ENCODE measurements at regions not wholly inside any gene's neighbourhood (a gene's known extent, or its start where the extent isn't known, plus 50 kb on each side); places are given as distances from the start of the nearest gene placed in this dataset.

DNA sequence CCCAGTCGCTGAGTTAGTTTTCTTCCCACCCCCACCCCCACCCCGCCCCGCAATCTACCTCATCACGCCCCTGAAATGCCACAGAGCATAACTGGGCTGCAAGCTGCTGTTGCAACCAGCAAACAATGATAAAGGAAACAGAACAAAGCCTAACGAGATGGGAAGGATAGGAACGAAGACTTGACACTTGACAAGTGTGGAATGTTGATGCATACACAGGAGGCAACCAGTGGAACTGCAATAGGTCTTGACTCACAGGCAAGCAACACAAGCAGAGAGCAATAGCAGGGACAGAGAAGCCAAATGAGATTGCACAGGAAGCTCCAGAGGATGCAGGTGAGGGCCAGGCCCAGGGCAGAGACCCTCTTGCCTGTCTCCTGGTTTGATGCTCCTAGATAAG lies 225.9 kb downstream of the IGSF11 start:
- TF ChIP-seq, protein P1, sequence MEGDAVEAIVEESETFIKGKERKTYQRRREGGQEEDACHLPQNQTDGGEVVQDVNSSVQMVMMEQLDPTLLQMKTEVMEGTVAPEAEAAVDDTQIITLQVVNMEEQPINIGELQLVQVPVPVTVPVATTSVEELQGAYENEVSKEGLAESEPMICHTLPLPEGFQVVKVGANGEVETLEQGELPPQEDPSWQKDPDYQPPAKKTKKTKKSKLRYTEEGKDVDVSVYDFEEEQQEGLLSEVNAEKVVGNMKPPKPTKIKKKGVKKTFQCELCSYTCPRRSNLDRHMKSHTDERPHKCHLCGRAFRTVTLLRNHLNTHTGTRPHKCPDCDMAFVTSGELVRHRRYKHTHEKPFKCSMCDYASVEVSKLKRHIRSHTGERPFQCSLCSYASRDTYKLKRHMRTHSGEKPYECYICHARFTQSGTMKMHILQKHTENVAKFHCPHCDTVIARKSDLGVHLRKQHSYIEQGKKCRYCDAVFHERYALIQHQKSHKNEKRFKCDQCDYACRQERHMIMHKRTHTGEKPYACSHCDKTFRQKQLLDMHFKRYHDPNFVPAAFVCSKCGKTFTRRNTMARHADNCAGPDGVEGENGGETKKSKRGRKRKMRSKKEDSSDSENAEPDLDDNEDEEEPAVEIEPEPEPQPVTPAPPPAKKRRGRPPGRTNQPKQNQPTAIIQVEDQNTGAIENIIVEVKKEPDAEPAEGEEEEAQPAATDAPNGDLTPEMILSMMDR (IDR thresholded peaks at IDR 0.05; ENCODE audit: low read depth, low read length): no peak
- H3K9me3 ChIP-seq (ENCODE audit: control insufficient read depth, insufficient read depth, low read length): no peaks in the 10 kb centered on the region
- ChIA-PET CTCF (interaction anchor here (0.6 kb wide), 1 partner anchor 1431 kb away, joined by 3 read pairs; no protein-coding TSS in a partner anchor), POLR2A (no interaction called here)
- no peaks in the 10 kb centered on the region for H3K27me3 ChIP-seq (ENCODE audit: control insufficient read depth, insufficient read depth, low read length)
- H3K27ac ChIP-seq (ENCODE audit: low read depth, low read length): no peak overlapping the region
- H3K4me3 ChIP-seq (ENCODE audit: low read depth, low read length): no peak overlapping the region
- no peak for DNase-seq (ENCODE audit: low read depth, low spot score)

DNA sequence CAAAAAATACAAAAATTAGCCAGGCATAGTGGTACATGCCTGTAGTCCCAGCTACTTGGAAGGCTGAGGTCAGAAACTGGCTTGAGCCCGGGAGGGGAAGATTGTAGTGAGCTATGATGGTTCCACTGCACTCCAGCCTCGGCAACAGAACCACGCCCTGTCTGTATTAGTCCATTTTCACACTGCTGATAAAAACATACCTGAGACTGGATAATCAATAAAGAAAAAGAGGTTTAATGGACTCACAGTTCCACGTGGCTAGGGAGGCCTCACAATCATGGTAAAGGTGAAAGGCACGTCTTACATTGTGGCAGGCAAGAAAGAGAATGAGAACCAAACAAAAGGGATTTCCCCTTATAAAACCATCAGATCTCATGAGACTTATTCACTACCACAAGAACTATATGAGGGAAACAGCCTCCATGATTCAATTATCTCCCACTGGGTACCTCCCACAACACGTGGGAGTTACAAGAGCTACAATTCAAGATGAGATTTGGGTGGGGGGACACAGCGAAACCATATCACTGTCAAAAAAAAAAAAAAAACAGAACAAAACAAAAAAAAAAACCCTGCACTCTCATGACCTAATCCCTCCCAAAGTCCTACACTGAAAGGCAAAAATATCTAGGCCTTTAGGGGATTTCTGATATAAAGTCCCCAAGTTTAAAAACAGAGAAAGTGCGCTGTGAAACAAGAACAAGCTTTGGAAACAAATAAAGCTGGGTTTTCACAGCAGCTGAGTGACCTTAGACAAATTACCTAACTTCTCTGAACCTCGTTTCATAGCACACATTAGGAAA lies 224.7 kb downstream of the IGSF11 start:
- no peak for DNase-seq (ENCODE audit: low read depth, low spot score)
- H3K9me3 ChIP-seq (ENCODE audit: control insufficient read depth, insufficient read depth, low read length): no peaks in the 10 kb centered on the region
- CTCF ChIA-PET: no interaction called here
- no peak overlapping the region for H3K27ac ChIP-seq (ENCODE audit: low read depth, low read length)
- H3K4me3 ChIP-seq (ENCODE audit: low read depth, low read length): no peak overlapping the region
- TF ChIP-seq, protein P1 (IDR thresholded peaks at IDR 0.05; ENCODE audit: low read depth, low read length): no peak
- no peaks in the 10 kb centered on the region for H3K27me3 ChIP-seq (ENCODE audit: control insufficient read depth, insufficient read depth, low read length)
- POLR2A ChIA-PET: no interaction called here

GRCh38 chr3:118810499-118811035 lies 224.1 kb downstream of the IGSF11 start:
- DNase-seq (ENCODE audit: low read depth, low spot score): no peak
- CTCF ChIA-PET: no interaction called here

GRCh38 chr3:118811236-118811732 lies 223.4 kb downstream of the IGSF11 start:
- H3K27me3 ChIP-seq (ENCODE audit: control insufficient read depth, insufficient read depth, low read length): no peaks in the 10 kb centered on the region
- ChIA-PET POLR2A (no interaction called here), CTCF (no interaction called here)
- no peak overlapping the region for H3K4me3 ChIP-seq (ENCODE audit: low read depth, low read length)
- no peaks in the 10 kb centered on the region for H3K9me3 ChIP-seq (ENCODE audit: control insufficient read depth, insufficient read depth, low read length)
- TF ChIP-seq, protein P1 (IDR thresholded peaks at IDR 0.05; ENCODE audit: low read depth, low read length): no peak
- DNase-seq (ENCODE audit: low read depth, low spot score): no peak
- H3K27ac ChIP-seq (ENCODE audit: low read depth, low read length): no peak overlapping the region

More at GRCh38 chr3:118810499-118811035, 224.1 kb downstream of the IGSF11 start:
- Histone ChIP-seq H3K27ac (ENCODE audit: low read depth, low read length) (no peak overlapping the region), H3K4me3 (ENCODE audit: low read depth, low read length) (no peak overlapping the region), H3K27me3 (ENCODE audit: control insufficient read depth, insufficient read depth, low read length) (no peaks in the 10 kb centered on the region), H3K9me3 (ENCODE audit: control insufficient read depth, insufficient read depth, low read length) (no peaks in the 10 kb centered on the region)
- POLR2A ChIA-PET: no interaction called here
- TF ChIP-seq, protein P1 (IDR thresholded peaks at IDR 0.05; ENCODE audit: low read depth, low read length): no peak

DNA sequence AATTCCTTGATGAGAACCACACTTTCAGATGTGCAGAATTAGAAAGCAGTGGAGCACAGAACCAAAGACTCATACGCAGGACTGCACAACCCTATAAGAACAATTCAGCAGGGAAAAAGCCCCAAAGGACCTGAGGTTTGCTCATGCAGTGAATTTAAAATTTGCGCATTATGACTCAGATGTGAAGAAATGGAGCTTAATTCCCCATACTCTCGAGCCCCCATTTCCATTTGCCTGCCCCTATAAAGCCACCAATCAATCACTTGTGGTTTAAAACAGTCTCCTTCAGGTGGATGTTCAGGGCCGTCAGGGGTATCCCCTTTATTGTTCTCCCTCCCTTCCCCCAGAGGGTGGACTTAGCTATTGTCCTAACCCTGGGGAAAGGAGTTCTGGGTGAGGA lies 221.2 kb downstream of the IGSF11 start:
- Histone ChIP-seq H3K27ac (ENCODE audit: low read depth, low read length) (no peak overlapping the region), H3K4me3 (ENCODE audit: low read depth, low read length) (no peak overlapping the region), H3K27me3 (ENCODE audit: control insufficient read depth, insufficient read depth, low read length) (peaks cover 2% of the 10 kb centered on the region), H3K9me3 (ENCODE audit: control insufficient read depth, insufficient read depth, low read length) (no peaks in the 10 kb centered on the region)
- CTCF ChIA-PET: no interaction called here
- POLR2A ChIA-PET: no interaction called here
- TF ChIP-seq, protein P1 (IDR thresholded peaks at IDR 0.05; ENCODE audit: low read depth, low read length): no peak
- DNase-seq (ENCODE audit: low read depth, low spot score): no peak
